ENCODE measurements at regions not wholly inside any gene's neighbourhood (a gene's known extent, or its start where the extent isn't known, plus 50 kb on each side); places are given as distances from the start of the nearest gene placed in this dataset.

DNA sequence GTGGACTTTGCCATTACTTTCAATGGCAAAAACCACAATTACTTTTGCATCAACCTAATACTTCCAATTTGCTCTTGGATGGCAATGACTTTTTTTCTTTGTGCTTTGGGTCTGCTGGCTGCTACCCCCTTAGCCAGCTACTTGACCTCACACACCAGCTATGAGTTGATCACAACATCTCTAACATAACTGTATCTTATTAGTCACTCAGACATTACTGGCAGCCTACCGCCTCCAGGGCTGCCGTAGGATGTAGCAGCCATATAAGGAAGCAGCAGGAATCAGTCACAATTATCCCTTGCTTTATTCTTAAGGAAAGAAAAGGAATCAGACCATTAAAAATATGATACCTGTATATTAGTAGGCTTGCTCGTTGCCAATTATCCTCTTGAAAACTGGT, 260.5 kb downstream of the ADAMTS20 start:
- H3K4me1 Mint-ChIP-seq (ENCODE audit: insufficient read depth, unreplicated experiment), result peaks cover 14% of the 10 kb centered on the region
- no TSS peak for BruUV-seq (replicated peaks)
- no peak overlapping the region for H3K27ac Mint-ChIP-seq (ENCODE audit: low read depth, unreplicated experiment)
- ChIA-PET POLR2A (no interaction called here), CTCF (interaction anchor here (0.7 to 1.2 kb wide), 3 partner anchors 42 to 808 kb away, joined by 3 to 4 read pairs (median 3); no protein-coding TSS in a partner anchor)
- DNase-seq (ENCODE audit: unreplicated experiment), result peak; percentile 36
- no peaks in the 10 kb centered on the region for H3K36me3 Mint-ChIP-seq (ENCODE audit: insufficient read depth, unreplicated experiment)
- TF ChIP-seq, protein P1, sequence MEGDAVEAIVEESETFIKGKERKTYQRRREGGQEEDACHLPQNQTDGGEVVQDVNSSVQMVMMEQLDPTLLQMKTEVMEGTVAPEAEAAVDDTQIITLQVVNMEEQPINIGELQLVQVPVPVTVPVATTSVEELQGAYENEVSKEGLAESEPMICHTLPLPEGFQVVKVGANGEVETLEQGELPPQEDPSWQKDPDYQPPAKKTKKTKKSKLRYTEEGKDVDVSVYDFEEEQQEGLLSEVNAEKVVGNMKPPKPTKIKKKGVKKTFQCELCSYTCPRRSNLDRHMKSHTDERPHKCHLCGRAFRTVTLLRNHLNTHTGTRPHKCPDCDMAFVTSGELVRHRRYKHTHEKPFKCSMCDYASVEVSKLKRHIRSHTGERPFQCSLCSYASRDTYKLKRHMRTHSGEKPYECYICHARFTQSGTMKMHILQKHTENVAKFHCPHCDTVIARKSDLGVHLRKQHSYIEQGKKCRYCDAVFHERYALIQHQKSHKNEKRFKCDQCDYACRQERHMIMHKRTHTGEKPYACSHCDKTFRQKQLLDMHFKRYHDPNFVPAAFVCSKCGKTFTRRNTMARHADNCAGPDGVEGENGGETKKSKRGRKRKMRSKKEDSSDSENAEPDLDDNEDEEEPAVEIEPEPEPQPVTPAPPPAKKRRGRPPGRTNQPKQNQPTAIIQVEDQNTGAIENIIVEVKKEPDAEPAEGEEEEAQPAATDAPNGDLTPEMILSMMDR (IDR thresholded peaks at IDR 0.05; ENCODE audit: unreplicated experiment), result no peak
- no peak overlapping the region for H3K4me3 Mint-ChIP-seq (ENCODE audit: unreplicated experiment)
- no peaks in the 10 kb centered on the region for H3K9me3 Mint-ChIP-seq (ENCODE audit: unreplicated experiment)
- intact Hi-C loops (cut with micrococcal nuclease), result no loop called here
- no peaks in the 10 kb centered on the region for H3K27me3 Mint-ChIP-seq (ENCODE audit: insufficient read depth, unreplicated experiment)

DNA sequence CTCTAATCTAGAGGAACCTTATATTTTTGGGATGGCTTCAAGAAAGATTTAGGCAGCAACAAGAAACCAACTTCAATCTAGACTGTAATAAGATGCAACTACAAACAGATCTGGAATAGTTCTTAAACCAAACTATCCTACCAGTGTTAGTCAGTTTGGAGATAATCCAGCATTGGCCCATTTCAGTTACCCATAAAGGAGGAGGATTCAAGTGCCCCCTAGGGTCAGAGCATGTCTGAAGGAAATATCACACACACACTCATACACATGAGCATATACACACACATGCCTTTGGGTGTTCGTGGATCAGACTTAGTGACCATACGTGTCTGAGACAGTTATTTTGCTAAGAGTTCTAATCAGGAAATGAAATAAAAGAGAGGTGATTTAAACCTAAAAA, 261.2 kb downstream of the ADAMTS20 start:
- no peaks in the 10 kb centered on the region for H3K36me3 Mint-ChIP-seq (ENCODE audit: insufficient read depth, unreplicated experiment)
- intact Hi-C loops (cut with micrococcal nuclease), result no loop called here
- no TSS peak for BruUV-seq (replicated peaks)
- DNase-seq (ENCODE audit: unreplicated experiment), result no peak
- no peaks in the 10 kb centered on the region for H3K27me3 Mint-ChIP-seq (ENCODE audit: insufficient read depth, unreplicated experiment)
- H3K4me3 Mint-ChIP-seq (ENCODE audit: unreplicated experiment), result no peak overlapping the region
- H3K9me3 Mint-ChIP-seq (ENCODE audit: unreplicated experiment), result no peaks in the 10 kb centered on the region
- TF ChIP-seq, protein P1 (IDR thresholded peaks at IDR 0.05; ENCODE audit: unreplicated experiment), result no peak
- no peak overlapping the region for H3K27ac Mint-ChIP-seq (ENCODE audit: low read depth, unreplicated experiment)
- ChIA-PET CTCF (interaction anchor here (0.5 to 1.2 kb wide), 3 partner anchors 46 to 807 kb away, joined by 3 to 4 read pairs (median 3); no protein-coding TSS in a partner anchor), POLR2A (no interaction called here)
- H3K4me1 Mint-ChIP-seq (ENCODE audit: insufficient read depth, unreplicated experiment), result peaks cover 14% of the 10 kb centered on the region

DNA sequence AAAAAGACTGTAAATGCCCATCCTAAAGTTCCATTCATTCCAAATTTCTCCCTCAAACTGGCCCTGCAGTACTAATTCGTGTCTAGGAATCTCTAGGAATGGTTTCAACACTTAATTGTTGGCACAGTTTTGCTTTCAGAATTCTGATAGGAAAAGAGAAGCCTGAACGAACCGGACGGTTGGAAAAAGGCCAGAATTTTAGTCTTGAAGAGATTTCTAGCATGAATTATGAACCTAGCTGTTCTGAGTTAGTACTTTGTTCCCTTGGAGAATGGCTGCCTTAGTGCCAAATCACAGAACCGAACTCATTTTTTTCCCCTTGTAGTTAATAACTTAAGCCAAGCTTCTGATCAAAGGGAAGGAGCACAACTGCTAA, 262.6 kb downstream of the ADAMTS20 start:
- intact Hi-C loops (cut with micrococcal nuclease), result no loop called here
- ChIA-PET POLR2A (no interaction called here), CTCF (interaction anchor here (0.6 to 0.8 kb wide), 2 partner anchors 10 to 55 kb away, joined by 4 read pairs; no protein-coding TSS in a partner anchor)
- Mint-ChIP-seq H3K36me3 (ENCODE audit: insufficient read depth, unreplicated experiment) (no peaks in the 10 kb centered on the region), H3K27me3 (ENCODE audit: insufficient read depth, unreplicated experiment) (no peaks in the 10 kb centered on the region), H3K4me3 (ENCODE audit: unreplicated experiment) (no peak overlapping the region), H3K27ac (ENCODE audit: low read depth, unreplicated experiment) (no peak overlapping the region), H3K9me3 (ENCODE audit: unreplicated experiment) (no peaks in the 10 kb centered on the region), H3K4me1 (ENCODE audit: insufficient read depth, unreplicated experiment) (peaks cover 28% of the 10 kb centered on the region)
- no TSS peak for BruUV-seq (replicated peaks)
- TF ChIP-seq, protein P1 (IDR thresholded peaks at IDR 0.05; ENCODE audit: unreplicated experiment), result no peak
- no peak for DNase-seq (ENCODE audit: unreplicated experiment)

DNA sequence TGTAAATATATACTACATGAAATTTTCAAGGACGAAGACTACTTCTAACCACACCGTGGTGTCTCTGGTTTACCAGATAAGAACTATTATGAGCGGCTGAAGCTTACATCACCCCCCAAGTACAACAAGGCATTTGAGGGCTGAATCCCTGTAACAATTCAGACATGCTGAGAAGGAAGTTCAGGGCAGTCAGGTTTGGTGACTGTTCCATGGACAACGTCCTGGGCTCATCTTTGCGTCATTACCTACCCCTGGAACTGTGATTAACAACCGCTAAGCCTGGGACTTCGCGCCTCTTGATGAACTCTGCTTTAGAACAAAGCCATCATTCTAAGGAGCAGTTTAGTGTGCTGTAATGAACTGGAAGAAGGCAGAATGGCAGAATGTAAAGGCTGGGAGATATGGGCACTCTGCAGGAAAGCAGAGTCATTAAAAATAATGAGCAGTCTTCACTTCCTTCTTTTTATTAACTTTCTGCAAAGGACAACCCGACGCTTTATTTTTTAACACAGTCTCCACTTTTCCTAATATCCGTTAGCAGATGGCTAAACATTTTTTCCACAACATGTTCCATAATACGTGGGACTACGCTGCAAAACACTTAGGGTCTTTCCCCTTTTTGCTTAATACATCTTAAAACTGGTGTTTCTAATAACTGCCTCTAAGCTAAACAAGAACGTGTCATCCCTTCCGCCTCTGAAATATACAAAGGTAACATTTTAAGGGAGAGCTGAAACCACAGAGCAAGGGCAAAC, 263.2 kb downstream of the ADAMTS20 start:
- ChIA-PET CTCF (interaction anchor here (0.6 to 1.3 kb wide), 5 partner anchors 11 to 56 kb away, joined by 3 to 4 read pairs (median 3); no protein-coding TSS in a partner anchor), POLR2A (no interaction called here)
- Mint-ChIP-seq H3K36me3 (ENCODE audit: insufficient read depth, unreplicated experiment) (no peaks in the 10 kb centered on the region), H3K4me3 (ENCODE audit: unreplicated experiment) (no peak overlapping the region), H3K4me1 (ENCODE audit: insufficient read depth, unreplicated experiment) (peaks cover 33% of the 10 kb centered on the region), H3K27me3 (ENCODE audit: insufficient read depth, unreplicated experiment) (no peaks in the 10 kb centered on the region), H3K27ac (ENCODE audit: low read depth, unreplicated experiment) (no peak overlapping the region), H3K9me3 (ENCODE audit: unreplicated experiment) (no peaks in the 10 kb centered on the region)
- intact Hi-C loops (cut with micrococcal nuclease), result no loop called here
- TF ChIP-seq, protein P1 (IDR thresholded peaks at IDR 0.05; ENCODE audit: unreplicated experiment), result no peak
- no TSS peak for BruUV-seq (replicated peaks)
- DNase-seq (ENCODE audit: unreplicated experiment), result no peak
